HG02870 (cell line): ENCODE measurements at regions not wholly inside any gene's neighbourhood (a gene's known extent, or its start where the extent isn't known, plus 50 kb on each side); places are given as distances from the start of the nearest gene placed in this dataset.
A peak's percentile ranks its signal among the peaks of the same experiment; 100 is the strongest.
"Not testable (repeated sequence)": the region's sequence is repeated elsewhere in the genome, so short reads cannot be mapped to it uniquely, and the experiment has no call there.

Experiments used
- ATAC-seq: cut with Tn5 transposase; IDR thresholded peaks from one replicate; pipeline ENCODE4 v1.9.1; 2021; ENCODE audit warnings: mild to moderate bottlenecking, moderate library complexity; ENCODE audit not compliant: unreplicated experiment

DNA sequence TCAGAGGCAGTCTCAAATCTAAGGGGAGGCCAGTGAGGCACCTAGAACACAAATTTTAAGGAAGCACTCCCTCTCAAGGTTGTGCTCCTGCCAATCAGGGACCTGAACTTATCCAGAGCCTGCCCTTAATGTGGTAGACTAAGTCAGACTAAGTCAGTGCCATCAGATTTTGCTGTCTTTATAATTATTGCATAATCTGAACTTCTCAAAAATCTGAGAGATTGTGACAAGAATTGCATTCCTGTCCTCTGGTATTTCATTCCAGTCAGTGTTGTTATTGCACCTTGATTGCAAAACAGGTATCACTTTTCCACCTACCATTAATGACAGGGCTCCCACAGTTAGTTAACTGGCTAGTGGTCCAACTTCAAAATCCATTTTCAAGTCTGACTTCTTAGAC lies 197.1 kb upstream of the HCN1 start:
- ATAC-seq: no peak

DNA sequence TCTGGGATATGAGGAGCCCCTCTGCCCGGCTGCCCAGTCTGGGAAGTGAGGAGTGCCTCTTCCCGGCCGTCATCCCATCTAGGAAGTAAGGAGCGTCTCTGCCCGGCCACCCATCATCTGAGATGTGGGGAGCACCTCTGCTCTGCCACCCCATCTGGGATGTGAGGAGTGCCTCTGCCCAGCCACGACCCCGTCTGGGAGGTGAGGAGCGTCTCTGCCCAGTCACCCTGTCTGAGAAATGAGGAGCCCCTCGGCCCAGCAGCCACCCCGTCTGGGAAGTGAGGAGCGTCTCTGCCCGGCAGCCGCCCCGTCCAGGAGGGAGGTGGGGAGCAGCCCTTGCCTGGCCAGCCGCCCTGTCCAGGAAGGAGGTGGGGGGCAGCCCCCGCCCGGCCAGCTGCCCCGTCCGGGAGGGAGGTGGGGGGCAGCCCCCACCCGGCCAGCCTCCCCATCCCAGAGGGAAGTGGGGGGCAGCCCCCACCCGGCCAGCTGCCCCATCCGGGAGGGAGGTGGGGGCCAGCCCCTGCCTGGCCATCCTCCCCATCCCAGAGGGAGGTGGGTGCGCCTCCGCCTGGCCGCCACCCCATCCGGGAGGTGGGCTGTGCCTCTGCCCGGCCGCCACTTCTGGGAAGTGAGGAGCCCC lies 194.4 kb upstream of the HCN1 start:
- ATAC-seq: not testable (repeated sequence)

DNA sequence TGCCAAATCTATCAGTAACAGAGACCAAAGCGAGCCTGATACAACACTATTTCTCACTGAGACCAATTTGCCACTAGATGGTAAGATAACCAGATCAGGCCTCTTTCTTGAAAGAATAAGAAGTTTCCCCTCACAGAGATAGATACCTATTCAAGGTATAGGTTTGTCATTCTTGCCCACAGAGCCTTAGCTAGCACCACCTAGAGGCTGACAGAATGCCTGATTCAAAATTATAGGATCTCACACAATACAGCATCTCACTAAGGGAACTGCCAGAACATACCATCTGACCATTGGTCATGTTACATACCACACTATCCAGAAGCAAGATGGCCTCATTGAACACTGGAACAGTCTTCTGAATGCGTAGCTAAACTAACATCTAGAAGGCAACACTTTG lies 166.6 kb upstream of the HCN1 start:
- ATAC-seq: no peak

DNA sequence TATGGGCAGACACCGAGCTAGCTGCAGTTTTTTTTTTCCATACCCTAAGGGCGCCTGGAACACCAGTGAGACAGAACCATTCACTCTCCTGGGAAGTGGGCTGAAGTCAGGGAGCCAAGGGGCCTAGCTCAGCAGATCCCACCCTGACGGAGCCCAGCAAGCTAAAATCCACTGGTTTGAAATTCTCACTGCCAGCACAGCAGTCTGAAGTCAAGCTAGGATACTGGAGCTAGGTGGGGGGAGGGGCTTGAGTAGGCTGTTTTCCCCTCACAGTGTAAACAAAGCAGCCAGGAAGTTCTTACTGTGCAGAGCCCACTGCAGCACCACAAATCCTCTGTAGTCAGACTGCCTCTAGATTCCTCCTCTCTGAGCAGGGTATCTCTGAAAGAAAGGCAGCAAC lies 151.7 kb upstream of the HCN1 start:
- no peak for ATAC-seq

DNA sequence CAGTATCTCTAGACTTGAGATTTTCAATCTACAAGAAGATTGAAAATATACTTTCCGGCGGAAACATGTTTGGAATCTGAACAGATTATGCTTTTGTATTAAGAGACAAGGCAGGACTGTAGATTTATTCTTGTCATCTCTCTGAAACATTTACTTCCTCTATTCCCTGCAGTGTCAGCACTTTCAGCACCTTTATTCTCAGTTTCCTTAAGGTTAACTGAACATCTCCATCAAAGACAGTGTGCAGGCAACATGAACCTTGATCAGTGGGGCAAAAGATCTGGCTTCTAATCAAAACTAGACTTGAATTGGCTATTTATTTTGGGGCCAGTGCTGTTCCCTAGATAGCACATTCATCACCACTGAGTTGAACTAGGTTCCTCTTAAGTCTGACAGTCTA lies 129.9 kb upstream of the HCN1 start:
- no peak for ATAC-seq

DNA sequence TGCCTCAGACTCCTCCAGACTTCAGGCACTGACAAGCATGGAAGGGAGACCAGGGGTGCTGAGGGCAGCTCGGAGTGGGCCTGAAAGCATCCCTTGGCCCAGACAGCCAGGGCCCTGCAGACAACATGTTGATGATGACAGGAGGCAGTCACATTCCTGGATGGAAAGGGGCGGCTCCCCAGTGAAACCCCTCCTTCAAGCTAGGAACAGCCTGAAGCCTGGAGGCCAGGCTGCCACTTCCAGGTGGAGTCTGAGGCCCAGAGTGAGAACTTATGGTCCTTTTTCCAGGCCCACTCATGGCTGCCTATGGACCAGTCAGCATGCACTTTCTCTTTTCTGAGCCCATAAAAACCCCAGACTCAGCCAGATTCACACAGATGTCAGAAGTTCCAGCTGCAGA lies 104.2 kb upstream of the HCN1 start:
- no peak for ATAC-seq

DNA sequence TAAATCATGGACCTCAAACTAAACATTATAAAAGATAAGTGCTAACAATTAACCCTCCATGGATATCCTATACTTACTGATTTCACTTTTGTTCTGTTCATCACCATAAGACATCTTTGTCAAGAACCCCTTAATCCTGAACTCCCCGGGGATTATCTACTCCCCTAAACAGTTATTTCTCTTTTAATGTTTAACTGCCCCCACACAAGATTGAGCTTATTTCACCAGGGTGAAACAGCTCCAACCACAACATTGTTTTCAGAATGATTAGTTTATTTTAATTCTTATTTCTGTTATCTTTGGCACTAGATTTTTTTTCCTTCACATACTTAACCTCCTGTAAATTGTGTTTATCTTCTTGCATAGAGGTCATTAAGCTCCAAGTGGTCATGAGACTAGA lies 103.2 kb upstream of the HCN1 start:
- no peak for ATAC-seq

DNA sequence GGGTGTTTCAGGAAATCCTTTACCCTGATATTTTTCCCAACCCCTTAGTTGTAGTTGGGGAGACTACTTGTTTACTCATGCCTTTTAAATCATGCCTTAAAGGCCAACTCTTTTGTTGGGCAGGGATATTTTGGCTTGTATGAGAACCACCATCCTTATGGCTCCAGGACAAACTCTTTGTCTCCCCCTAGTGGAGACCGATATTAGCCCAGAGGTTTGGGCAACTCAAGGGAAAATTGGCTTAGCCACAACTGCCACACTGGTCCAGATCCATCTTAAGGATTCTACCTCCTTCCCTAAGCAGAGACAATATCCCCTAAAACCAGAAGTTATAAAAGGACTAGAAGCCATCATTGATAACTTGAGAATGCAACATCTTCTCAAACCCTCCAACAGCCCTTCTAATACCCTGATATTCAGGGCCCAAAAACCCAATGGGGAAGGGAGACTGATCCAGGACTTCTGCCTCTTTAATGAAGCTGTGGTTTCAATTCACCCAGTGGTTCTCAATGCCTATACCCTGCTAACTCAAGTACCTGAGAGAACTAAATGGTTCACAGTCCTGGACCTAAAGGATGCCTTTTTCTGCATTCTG lies 100.9 kb upstream of the HCN1 start:
- no peak for ATAC-seq

DNA sequence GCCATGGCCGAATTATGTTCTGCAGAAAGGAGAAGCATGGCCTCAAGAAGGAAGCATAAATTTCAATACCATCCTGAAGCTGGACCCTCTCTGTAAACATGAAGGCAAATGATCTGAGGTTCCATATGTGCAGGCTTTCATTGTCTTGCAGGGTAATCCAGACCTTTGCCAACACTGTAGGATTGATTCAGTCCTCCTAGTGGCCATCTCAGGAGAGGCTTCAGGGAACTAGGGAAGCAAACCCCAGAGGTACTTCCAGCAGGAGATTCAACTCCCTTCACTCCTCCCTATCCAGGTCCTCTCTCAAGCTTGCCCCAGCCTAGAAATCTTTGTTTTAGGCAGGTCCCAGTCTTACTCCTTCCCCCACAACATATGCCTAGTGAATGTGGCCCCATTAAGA lies 99.3 kb upstream of the HCN1 start:
- no peak for ATAC-seq

DNA sequence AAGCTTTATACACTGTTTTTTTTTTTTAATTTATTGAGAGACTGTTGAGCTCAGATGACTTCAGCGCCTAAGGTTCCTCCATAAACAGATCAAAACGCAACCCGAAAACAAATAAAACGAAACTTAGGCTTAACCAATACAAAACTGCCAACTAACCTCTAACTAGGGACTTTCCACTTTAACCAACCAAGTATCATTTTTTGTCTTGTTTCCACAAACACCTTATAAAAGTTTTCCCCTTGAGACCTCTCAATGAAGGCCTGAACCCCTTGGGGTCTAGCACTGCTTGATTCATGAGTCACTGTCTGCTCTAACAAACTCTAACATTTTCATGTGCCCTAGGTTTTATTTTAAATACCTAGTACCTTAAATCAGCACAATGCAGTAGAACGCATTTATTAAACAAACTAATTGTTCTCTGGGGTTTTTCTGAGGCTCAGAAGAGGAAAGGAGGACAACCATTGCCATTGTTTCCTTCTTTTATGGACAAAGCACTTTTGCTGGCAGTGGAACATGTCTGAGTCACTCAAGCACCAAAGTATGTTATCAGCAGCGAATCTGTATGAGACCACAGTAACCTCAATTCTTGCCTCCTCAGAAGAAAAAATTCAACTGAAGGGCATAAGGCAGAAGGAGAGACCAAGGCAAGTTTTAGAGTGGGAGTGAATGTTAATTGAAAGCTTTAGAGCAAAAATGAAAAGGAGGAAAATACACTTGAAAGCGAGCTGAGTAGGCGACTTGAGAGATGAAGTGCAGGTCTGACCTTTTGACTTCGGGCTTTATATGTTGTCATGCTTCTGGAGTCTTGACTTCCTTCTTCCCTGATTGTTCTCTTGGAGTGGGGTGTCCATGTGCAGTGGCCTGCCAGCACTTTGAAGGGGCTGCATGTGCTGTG lies 97.7 kb upstream of the HCN1 start:
- ATAC-seq: peak; percentile 64

DNA sequence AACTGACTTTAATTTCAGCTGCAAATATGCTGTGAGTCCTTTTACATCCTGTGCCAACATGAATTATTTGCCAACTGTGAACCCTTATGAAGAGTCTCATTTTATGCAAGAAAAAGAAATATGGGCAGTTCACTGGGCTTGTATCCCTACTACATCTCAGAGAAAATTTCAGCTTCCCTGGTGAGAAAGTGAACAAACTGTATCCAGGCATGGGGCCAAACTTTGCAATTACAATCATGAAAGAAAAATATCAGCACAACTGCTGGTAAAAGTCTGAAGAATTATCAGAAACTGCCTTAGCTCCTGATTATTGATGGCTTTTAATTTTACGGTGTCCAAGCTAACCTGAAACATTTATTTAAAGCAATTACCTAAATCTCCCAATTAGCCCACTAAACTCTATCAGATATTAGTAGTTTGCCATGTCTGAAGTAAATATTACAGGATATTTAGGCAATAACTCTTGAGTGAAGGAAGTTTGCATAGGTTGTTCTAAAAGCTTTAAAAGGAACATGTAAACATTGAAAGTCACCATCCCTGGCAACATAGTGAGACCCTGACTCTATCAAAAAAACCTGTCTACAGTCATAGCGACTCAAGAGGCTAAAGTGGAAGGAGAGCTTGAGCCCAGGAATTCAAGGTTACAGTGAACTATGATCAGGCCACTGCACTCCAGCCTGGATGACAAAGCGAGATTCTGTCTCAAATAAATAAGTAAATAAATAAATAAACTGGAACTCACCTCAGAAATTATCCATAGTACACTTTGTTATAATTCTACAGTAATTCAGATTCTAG lies 83.9 kb upstream of the HCN1 start:
- no peak for ATAC-seq

DNA sequence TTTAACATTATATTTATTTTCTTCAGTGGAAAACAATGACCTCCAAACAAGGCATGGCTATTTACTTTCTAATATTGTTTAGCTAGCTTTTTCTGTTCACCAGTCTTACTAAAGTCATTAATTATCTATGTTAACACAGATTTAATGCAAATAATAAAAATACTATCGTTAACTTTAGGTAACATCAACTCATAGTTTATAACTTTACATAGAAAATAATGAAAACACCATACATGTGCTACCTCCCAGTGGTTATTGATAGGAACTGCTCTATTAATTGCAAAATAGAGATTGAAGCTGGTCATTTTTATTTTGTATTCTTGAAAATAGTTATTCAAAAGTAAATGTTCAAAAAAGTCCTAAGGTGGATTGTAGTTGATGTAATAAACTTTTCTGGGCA lies 78.3 kb upstream of the HCN1 start:
- no peak for ATAC-seq

DNA sequence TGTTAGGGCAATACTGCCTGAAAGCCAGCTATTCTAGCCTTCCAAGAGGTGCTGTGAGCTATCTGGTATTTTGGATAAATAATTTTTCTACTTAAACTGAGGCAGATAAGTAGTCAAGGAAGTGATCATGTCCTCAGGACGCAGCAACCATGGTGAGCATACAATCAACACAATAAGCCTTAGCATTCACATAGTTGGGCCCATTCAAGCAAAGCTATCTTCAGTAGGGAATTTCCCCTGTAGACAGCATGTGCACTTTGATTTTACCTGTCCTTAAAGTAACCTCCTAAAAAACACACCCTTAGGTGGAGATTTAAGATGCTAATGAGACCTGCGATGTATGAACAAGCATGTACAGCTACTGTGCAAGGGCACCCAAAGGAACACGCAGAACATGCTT lies 76.2 kb upstream of the HCN1 start:
- no peak for ATAC-seq

DNA sequence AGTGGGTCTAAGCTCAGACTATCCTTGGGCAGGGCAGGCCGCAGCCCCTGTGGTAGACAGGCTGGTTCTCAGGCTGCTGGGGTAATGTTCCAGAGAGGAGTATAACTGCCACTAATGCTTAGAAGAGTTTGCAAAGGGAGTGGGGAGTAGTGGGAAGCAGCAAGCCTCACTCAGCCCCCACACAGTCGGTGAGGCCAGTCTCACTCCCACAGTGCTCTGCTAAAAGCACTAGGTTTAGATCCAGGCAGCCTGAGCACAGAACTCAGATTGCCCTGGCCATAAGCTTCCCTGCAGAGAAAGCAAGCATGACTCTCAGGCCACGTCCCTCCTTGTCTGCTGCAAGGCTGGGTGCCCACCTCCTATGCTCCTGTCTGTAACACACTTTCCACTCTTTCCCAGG lies 69.4 kb upstream of the HCN1 start:
- no peak for ATAC-seq

DNA sequence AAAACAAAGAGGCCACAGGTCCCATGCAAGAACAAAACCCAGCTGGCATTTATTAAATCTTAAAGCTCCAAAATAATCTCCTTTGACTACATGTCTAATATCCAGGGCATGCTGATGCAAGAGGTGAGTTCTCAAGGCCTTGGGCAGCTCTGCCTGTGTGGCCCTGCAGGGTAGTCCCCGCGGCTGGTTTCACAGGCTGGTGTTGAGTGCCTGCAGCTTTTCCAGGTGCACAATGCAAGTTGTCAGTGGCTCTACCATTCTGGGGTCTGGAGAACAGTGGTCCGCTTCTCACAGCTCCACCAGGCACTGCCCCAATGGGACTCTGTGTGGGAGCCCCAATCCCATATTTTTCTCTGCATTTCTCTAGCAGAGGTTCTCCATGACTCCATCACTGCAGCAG lies 54.4 kb upstream of the HCN1 start:
- no peak for ATAC-seq

DNA sequence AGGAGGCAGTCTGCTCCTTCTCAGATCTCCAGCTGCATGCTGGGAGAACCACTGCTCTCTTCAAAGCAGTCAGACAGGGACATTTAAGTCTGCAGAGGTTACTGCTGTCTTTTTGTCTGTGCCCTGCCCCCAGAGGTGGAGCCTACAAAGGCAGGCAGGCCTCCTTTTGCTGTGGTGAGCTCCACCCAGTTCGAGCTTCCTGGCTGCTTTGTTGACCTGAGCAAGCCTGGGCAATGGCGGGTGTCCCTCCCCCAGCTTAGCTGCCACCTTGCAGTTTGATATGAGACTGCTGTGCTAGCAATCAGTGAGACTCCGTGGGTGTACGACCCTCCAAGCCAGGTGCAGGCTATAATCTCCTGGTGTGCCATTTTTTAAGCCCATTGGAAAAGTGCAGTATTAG lies 52.3 kb upstream of the HCN1 start:
- ATAC-seq: not testable (repeated sequence)
